ENCODE measurements at regions not wholly inside any gene's neighbourhood (a gene's known extent, or its start where the extent isn't known, plus 50 kb on each side); places are given as distances from the start of the nearest gene placed in this dataset.

- DNase-seq = no peak
Observed at GRCh38 chr6:105755885-105756284, 330.3 kb upstream of the PRDM1 start.

- DNase-seq = no peak
Observed at GRCh38 chr6:105753620-105754211, 332.4 kb upstream of the PRDM1 start.

- DNase-seq = no peak
Observed at GRCh38 chr6:105753207-105753606, 332.9 kb upstream of the PRDM1 start.

GRCh38 chr6:105750089-105750488 is 336.0 kb upstream of the PRDM1 start:
- no peak for DNase-seq

- no peak for DNase-seq
Observed at GRCh38 chr6:105748737-105749161, 337.4 kb upstream of the PRDM1 start.

- no peak for DNase-seq
Observed at GRCh38 chr6:105747823-105748405, 338.2 kb upstream of the PRDM1 start.

- no peak for DNase-seq
Observed at GRCh38 chr6:105746509-105746908, 339.6 kb upstream of the PRDM1 start.

GRCh38 chr6:105746130-105746505 is 340.0 kb upstream of the PRDM1 start:
- no peak for DNase-seq

- no peak for DNase-seq
Observed at GRCh38 chr6:105745464-105746129, 340.5 kb upstream of the PRDM1 start.

- DNase-seq = no peak
Observed at GRCh38 chr6:105744815-105745214, 341.3 kb upstream of the PRDM1 start.

GRCh38 chr6:105740946-105741645 is 338.2 kb upstream of the PREP start:
- no peak for DNase-seq

GRCh38 chr6:105739764-105740163 is 336.9 kb upstream of the PREP start:
- DNase-seq = no peak

- no peak for DNase-seq
Observed at GRCh38 chr6:105733556-105734162, 330.8 kb upstream of the PREP start.

- no peak for DNase-seq
Observed at GRCh38 chr6:105728995-105729394, 326.1 kb upstream of the PREP start.

- no peak for DNase-seq
Observed at GRCh38 chr6:105726902-105727655, 324.2 kb upstream of the PREP start.

GRCh38 chr6:105714846-105715245 is 312.0 kb upstream of the PREP start:
- no peak for DNase-seq

GRCh38 chr6:105713474-105714118 is 310.7 kb upstream of the PREP start:
- no peak for DNase-seq

GRCh38 chr6:105711216-105711615 is 308.3 kb upstream of the PREP start:
- DNase-seq = no peak

- DNase-seq = no peak
Observed at GRCh38 chr6:105705608-105706007, 302.7 kb upstream of the PREP start.

GRCh38 chr6:105695461-105695860 is 292.6 kb upstream of the PREP start:
- no peak for DNase-seq

GRCh38 chr6:105692613-105693215 is 289.8 kb upstream of the PREP start:
- no peak for DNase-seq

- DNase-seq = no peak
Observed at GRCh38 chr6:105691971-105692370, 289.1 kb upstream of the PREP start.
